GM18909 (cell line): ENCODE measurements at regions not wholly inside any gene's neighbourhood (a gene's known extent, or its start where the extent isn't known, plus 50 kb on each side); places are given as distances from the start of the nearest gene placed in this dataset.
A peak's percentile ranks its signal among the peaks of the same experiment; 100 is the strongest.

ENCODE experiments used
- ATAC-seq: cut with Tn5 transposase; IDR thresholded peaks from one replicate; pipeline ENCODE4 v1.9.1; 2021; ENCODE audit warnings: mild to moderate bottlenecking; ENCODE audit not compliant: unreplicated experiment, poor library complexity

DNA sequence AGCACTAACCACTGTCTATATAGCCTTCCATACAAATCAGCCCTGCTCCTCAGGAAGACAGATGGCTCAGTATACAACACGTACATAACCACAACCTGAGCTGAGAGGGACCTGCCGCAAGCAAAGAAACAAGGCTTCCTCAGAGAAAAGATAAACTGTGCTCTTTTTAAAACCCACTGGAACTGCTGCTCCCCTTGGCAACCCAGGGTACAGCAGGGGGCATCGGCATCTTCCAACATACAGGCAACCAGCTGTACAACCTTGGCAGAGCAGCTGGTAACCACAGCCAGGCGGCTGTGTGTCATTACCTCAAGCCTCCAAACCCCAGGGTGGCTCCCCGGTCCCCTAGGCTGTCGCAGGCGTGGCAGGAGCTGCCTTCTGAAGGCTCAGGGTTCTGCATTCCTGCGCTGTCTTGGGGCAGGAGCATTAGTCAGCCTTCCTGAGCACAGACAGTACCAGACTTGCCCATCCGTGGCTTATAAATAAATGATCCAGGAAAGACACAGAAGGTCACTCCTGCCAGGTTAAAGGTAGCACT, 249.5 kb downstream of the ADGRG6 start:
- no peak for ATAC-seq

DNA sequence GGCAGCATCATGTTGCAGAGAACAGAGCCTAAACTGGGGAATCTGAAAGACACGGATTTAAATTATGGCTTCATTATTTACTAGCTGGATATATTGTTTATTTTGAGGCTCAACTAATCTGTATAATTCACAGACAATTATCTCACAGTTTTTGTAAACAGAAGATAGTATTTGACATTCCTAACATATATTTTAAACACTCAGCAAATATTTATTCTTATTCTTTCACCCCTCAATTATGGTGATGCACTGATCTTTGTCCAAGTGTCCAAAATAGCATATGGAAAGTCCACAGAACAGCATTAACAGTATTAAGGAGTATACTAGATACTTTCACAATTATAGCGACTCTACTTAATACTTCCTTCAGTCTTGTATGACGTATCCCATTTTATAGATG, 257.0 kb downstream of the ADGRG6 start:
- no peak for ATAC-seq

DNA sequence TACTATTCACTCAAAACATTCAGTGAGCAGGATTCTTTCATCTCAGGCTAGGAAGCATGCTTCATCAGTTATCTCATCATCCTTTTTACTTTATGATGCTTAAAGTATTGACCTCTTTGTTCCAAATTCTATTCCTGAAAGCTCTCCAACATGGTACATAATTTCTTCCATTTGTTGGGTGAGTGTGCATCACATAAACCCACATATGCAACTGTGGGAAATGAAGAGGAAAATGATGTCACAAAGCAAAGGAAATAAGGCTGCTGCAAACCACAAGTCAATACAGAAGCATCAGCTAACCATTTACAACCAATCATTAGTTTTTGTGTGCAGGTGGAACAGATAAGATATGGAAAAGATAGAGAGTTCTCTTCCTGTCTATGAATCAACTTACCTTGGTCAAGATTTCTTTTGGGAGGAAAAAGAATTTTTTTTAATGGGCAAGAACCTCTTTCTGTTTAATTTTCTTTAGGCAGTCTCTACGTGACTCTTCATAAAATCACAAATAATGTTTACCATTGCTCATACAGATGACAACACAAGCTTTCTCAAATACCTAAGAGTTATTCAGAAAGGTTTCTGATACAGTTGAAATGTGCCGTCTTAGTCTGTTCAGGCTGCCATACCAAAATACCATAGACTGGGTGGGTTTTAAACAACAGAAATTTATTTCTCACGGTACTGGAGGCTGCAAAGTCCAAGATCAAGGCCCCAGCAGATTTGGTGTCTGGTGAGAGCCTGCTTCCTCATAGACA, 259.9 kb downstream of the ADGRG6 start:
- no peak for ATAC-seq

DNA sequence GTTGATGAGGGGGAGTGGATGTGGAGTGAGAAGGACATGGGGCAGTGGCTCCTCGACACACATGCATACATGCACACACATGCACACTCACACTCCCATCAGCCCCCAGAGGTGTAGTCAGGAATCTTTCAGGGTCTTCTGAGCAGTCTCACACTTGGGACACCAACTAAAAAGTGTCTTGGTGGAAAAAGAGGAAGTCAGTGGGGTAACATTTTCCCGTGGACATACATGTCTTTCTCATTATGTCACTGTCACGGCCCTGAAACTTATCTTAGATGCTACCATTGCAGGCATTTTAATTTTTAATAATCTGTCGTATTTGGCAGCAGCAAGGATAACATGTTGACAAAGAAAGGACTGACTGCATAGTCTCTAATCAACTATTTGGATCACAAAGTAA, 261.1 kb downstream of the ADGRG6 start:
- no peak for ATAC-seq

DNA sequence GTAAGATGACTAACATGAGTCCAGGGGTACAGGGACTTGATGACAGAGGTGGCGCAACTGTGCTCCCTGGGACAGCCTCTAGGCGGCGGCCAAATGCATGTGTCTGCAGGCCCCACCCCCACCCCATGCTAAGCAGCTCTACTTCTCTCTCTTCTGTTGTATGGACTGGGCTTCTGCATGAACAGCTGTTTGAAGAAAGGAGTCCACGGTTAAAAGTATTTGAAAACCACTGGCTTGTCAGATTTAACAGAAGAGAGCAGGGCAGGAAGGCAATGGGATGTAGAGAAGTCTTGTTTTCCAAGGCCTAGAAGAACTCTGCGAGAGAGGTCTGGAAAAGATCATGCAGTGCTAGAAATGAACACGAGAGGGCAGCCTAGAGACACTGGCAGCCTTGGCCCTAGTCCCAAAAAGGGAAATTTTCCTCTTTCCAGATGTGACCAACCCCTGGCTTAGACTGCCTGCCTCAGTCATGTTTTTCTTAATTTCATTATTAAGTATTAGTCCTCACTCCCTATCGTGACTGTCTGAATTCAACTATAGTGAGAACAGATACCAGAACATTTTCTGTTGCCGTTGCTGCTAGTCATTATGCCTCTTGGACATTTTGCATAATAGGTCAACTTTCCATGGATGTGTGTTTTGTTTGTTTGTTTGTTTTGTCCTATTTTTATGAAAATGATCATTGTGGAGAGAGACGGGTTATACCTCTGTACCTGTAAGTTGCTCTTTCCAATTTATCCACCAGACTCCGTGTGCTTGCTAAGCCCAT, 265.0 kb downstream of the ADGRG6 start:
- peak; percentile 74 for ATAC-seq

DNA sequence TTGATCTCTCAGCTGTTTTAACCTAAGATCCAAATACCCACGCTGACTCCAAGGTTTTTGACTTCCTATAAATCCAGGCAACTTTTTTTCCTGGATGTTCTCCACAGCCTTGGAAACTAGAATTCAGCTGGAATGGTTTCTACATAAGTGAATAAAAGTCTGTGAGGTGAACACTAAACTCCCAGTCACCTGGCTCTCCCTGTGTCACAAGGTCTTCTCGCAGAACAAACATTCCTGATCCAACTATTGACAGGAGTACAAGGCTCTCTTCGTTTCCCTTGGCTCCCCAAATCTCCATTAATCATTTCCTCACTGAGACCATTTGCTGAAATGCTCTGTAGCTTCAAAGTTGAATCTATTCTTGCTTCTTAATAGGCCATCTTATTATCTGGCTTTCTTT, 265.7 kb downstream of the ADGRG6 start:
- ATAC-seq = no peak

DNA sequence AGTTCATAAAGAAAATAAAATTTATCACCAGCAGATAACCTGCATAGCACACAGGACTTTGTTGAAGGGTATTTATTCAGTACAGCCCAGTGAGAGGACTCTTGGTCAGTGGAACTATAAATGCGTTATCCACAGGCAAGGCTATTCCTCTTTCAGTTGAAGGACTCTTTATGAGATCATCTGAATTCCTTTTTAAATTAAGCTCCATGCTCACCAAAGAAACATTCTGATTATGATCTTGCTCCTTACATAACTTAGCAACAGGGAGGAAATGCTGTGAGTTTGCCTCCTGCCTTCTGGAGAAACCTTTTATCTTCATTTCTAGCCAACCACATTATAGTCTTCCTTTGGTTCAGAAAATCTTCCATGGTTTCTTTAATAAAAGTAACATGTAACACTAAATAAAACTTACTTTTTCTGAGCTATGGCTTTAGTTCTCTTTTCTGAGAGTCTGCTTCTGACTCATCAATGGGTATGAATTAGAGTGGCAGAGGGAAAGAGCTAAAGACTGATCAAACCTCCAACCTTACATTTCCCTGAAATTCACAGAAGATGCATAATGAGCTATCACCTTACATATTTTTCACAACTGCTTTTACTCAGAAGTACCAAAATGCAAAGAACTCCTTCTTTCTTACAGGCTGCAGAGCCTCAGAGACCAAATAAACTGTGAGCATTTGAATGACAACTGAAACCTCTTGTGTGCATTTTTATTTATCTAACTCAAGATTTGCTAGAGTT, 267.2 kb downstream of the ADGRG6 start:
- ATAC-seq = no peak

DNA sequence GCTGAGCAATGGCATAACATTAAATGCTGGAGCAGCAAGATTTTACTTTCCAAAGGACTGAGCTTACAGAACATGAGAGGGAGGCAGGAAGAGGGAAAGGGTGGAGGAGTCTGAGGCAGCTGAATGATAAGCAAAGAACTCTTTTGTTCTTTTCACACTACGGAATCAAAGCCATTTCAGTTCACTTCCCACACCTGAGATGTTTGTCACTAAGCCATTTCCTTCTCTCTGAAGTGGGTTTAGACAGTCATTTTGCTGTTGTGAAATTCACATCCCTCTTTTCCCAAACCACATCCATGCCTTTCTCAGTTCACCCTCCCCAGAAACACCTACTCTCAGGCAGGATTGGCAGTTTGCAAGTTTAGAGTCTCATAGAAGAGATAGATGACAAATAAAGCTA, 267.9 kb downstream of the ADGRG6 start:
- ATAC-seq = no peak

DNA sequence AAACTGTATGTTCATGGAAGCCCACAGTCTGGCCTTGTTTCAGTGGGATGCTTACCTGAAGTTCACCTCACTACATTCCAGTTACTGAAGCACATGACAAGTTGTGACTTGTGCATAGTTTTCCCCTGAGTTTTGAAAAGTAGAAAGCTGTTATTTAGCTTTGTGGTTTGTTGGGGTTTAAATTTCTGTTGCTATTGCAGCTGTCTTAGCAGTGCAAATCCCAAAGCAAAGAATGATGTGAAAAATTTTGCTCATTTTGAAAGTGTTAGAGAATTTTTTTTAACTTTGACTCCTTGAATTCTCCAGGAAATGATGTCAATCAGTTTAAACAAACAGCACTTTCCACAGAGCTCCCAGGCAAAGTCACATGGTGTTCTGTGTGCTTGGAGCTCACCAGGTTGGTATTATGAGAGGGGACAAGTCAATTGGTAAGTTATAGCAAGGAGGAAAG, 268.4 kb downstream of the ADGRG6 start:
- ATAC-seq = no peak

DNA sequence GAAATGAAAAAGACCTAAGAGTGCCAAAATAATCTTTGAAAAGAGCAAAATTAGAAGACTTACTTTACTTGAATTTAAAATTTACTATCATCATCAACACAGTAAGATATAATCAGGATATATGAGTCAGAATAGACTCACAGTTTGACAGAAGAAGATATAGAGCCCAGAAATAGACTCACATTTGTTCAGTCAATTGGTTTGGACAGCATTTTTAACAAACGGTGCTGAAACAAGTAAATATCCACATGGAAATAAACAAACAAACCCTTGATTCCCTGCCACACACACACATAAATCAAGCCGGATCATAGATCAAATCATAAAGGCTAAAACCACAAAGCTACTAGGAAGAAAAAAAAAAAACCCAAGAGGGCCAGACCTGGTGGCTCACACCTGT, 291.1 kb downstream of the ADGRG6 start:
- ATAC-seq = no peak

DNA sequence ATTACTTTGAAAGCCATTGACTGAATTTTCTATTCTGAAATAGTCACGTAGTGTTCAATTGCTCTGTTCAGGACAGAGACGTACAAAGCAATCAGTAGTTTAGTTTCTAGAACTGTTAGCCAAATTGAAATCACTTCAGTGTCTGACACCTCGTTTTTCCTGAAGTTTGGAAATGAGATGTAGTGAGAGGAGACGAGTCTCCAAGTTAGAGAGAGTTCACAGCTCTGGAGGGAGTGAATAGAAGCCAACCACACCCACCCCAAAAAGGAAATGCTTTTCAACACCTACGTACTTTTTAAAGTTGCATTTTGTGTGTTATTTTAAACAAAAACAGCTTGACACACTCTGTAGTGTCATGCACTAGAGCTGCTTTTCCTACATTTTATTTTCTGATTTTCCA, 296.0 kb downstream of the ADGRG6 start:
- ATAC-seq = no peak

DNA sequence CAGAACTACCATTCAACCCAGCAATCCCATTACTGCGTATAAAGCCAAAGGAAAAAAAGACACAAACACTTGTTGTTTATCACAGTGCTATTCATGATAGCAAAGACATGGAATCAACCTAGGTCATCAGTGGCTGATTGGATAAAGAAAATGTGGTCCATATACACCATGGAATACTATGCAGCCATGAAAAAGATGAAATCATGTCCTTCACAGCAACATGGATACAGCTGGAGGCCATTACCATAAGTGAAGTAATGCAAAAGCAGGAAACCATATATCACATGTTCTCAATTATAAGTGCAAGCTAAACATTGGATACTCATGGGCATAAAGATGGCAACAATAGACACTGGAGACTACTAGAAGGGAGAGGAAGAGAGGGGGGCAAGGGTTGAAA, 299.6 kb downstream of the ADGRG6 start:
- no peak for ATAC-seq

DNA sequence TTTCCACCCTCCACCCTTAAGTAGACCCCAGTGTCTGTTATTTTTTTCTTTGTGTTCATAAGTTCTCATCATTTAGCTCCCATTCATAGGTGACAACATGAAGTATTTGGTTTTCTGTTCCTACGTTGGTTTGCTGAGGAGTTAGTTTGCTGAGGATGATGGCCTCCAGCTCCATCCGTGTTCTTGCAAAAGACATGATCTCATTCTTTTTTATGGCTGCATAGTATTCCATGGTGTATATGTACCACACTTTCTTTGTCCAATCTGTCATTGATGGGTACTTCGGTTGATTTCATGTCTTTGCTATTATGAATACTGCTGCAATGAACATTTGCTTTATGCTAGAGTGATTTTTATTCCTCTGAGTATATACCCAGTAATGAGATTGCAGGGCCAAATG, 301.2 kb downstream of the ADGRG6 start:
- ATAC-seq = no peak

DNA sequence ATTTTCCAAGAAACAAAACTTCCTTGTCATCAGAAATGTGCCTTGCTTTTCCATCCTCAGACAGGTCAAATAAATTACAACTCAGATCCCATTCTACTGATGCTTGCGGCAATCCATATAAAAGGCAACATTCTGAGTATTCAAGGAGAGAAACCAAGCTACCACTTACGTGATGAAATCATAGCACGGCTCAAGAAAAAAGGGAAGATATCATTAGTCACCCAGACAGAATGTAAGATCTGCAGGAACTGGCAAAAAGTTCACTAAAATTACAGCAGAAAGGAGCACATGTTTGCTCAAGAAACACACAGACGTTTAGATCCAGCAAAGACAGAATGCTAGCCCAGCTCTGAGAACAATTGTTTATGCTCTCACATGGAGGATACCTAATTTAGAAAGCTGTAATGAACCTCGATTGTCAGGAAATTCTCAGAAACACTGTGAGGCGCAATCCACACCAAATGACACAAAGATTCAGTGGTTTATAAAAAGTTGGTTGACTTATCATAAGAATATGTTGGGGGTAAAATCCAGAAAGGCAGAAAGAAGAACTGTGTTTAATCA, 304.2 kb downstream of the ADGRG6 start:
- no peak for ATAC-seq

DNA sequence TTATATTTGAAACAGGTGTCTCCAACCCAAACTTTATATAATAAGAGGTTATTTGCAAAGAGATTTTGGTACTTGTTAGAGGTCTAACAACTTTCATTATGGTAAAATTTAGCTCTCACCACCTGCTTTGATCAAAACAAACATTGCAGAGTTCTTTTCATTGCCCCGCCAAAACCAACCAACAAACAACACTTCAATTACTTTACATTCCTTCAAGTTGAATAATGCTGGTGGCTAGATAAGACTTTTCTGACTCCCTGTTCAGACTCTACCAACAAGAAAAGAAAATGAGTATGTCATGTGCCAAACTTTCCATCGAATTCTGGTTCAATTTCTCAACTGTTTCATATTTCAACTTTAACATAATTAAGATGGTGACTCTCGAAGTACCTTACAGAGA, 311.1 kb downstream of the ADGRG6 start:
- no peak for ATAC-seq

DNA sequence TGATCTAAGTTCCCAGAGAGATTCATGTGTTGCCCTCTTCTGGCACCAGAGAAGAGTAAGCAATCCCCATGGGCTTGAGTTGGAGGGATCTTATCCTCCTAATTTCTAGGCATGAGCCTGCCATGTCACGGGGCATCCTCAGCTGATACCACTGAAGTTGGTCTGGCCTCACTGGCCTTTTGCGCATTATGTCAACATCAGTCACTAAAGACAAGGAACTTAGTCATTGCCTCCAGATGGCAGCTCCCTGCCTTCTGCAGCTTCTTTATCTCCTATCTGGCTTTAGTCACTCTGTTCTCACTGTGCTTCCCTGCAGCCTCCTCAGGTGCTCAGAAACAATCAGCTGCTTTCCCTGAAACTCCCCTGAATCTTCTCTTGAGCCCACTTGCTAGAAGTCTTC, 312.2 kb downstream of the ADGRG6 start:
- no peak for ATAC-seq

DNA sequence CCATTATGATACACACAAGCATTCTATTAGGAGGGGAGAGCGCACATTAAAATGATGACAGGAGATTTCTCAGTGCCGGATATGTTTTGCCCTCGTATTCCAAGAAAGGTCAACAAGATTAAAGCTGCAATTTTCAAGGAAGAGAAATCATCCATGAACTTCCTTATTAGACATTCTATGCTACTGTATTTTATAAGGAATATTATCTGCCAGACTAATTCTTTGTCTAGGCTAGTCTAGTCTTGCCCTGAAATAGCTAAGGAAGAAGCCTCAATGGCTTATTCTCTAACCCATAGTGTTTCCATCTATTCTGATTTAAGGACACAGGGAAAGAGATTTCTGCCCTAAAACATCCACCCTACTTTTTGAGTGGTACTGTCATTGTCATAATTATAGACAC, 315.4 kb downstream of the ADGRG6 start:
- no peak for ATAC-seq

DNA sequence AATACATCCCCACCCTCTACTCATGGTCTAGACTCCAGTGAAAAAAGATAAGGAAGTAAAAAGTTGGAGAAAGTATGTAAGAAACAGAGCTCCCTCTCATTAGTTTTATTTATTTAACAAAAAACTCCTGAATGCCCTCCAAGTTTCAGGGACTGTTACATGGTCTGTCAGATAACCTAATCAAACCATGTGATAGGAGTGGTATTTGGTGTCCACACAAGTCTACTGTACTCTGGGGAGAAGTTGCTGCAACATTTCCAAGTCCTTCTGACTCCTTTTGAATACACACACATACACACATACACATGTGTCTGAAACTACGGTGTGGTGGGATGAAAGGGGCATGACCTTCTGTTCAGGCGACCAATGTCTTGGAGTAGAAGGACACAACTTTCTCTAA, 320.0 kb downstream of the ADGRG6 start:
- ATAC-seq = no peak

DNA sequence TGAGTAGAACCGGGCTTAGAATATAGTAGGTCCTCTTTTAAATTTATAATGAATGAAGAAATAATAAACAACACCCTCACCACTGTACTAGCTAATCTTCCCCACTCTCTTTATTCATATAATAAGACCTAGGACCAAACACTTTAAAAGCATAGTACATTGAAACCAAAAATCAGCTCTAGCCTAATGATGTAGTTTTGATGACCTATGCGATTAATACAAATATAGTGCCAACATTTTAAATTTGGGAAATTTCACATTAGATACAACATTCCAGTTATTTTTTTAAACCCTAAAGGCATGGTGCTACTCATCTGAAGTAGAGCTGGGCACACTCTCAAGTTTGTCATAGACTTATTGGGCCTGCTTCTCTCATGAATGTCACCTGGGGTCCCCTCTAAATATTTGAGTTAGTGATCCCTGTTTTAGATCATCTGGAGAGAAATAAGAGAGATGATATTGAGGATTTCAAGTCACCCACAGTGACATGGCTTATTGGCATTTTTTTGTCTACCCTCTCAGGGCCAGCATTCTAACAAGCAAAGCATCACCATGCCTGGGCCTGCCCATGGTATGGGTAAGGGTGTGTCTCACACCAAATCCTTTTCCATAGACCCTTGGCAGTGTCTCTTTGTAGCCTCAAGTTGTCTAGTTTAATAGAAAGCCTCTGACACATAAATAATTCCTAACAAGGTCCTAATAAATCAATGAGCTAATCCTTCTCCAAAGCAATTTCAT, 319.8 kb downstream of the HIVEP2 start:
- ATAC-seq = no peak

DNA sequence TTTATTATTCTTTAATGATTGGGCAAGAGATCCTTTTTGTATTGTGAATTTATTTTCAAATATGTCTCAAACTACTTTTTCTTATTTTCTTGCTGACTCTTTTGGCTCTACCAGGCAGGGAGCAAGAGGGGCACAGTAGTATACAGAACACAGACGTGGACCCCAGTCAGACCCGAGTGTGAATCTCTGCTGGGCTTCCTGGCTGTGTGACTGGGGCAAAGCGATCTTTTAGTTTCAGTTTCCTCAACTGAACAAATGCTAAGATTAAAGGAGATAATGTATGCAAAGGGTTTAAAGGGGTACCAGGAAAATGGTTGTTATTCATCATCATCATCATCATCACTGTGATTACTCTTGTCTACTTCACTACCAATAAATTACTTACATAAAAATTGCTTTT, 317.5 kb downstream of the HIVEP2 start:
- ATAC-seq = no peak
